H7 (cell line): ENCODE measurements at regions not wholly inside any gene's neighbourhood (a gene's known extent, or its start where the extent isn't known, plus 50 kb on each side); places are given as distances from the start of the nearest gene placed in this dataset.

Experiments used
- DNase-seq: peaks from one replicate; pipeline ENCODE4 v3.0.0; 2012
- H3K27me3 ChIP-seq: 2 replicates; pipeline ENCODE4 v1.6.0; 2011; ENCODE audit warnings: mild to moderate bottlenecking, low read length; ENCODE audit not compliant: control insufficient read depth, insufficient read depth
- H3K36me3 ChIP-seq: replicated peaks from 2 replicates; pipeline ENCODE4 v1.5.1; 2011; ENCODE audit warnings: low read length; ENCODE audit not compliant: control insufficient read depth, insufficient read depth
- H3K4me3 ChIP-seq: 2 replicates; pipeline ENCODE4 v1.5.1; 2011; ENCODE audit warnings: low read depth, mild to moderate bottlenecking, control low read depth, low read length, moderate library complexity; ENCODE audit not compliant: insufficient read depth

GRCh38 chr2:16315458-16315835, 350.2 kb downstream of the CYRIA start:
- no peak for DNase-seq
- H3K36me3 ChIP-seq: no peaks in the 10 kb centered on the region

DNA sequence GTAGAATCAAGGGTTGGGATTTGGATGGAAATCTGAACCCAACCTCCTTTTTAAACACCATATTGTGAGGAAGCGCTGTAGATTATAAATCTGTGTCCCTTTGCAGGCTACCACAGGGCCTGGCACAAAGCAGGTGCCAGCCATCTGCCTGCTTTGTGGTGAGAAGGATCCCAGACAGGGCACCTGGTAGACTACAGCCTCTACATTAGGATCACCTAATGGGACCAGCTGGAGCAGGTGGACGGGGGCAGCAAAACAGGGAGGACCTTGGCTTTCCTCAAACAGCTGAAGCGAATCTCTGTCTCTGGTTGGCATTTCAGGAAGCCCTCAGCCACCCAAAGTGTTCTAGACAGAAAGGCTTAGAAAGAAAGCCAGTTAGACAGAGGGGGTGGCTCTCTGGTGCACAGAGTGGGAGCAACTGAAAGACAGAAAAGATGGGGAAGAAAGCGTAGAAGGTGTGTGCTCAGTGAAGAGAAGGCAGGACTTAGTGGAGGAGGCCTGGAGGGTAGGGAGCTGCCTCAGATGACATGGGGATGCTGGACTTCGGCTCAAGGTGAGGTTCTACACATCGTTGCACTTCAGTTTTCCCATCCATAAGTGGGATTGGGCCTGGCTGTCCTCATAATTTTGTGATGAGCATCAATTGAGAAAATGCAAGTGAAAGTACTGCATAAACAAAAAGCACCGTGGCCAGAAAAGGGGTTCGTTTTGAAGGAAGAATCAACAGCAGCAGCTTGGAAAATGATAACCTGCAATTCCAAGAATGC, 350.8 kb downstream of the CYRIA start:
- no peaks in the 10 kb centered on the region for H3K27me3 ChIP-seq
- no peak overlapping the region for H3K4me3 ChIP-seq
- DNase-seq: no peak
- no peaks in the 10 kb centered on the region for H3K36me3 ChIP-seq

More at GRCh38 chr2:16315458-16315835, 350.2 kb downstream of the CYRIA start:
- Histone ChIP-seq H3K4me3 (no peak overlapping the region), H3K27me3 (no peaks in the 10 kb centered on the region)

- no peak overlapping the region for H3K4me3 ChIP-seq
- H3K36me3 ChIP-seq: no peaks in the 10 kb centered on the region
- DNase-seq: no peak
- H3K27me3 ChIP-seq: no peaks in the 10 kb centered on the region
These were observed 351.6 kb downstream of the CYRIA start for GRCh38 chr2:16314001-16314400.

- no peak for DNase-seq
- H3K4me3 ChIP-seq: no peak overlapping the region
These were observed 352.2 kb downstream of the CYRIA start for GRCh38 chr2:16313235-16313975.

GRCh38 chr2:16312771-16313170, 352.9 kb downstream of the CYRIA start:
- H3K4me3 ChIP-seq: no peak overlapping the region
- no peak for DNase-seq
- H3K27me3 ChIP-seq: no peaks in the 10 kb centered on the region
- no peaks in the 10 kb centered on the region for H3K36me3 ChIP-seq

More at GRCh38 chr2:16313235-16313975, 352.2 kb downstream of the CYRIA start:
- H3K27me3 ChIP-seq: no peaks in the 10 kb centered on the region
- no peaks in the 10 kb centered on the region for H3K36me3 ChIP-seq

GRCh38 chr2:16311521-16312440, 353.9 kb downstream of the CYRIA start:
- H3K36me3 ChIP-seq: no peaks in the 10 kb centered on the region
- no peaks in the 10 kb centered on the region for H3K27me3 ChIP-seq
- DNase-seq: no peak
- no peak overlapping the region for H3K4me3 ChIP-seq

GRCh38 chr2:16308816-16309215, 356.8 kb downstream of the CYRIA start:
- Histone ChIP-seq H3K4me3 (no peak overlapping the region), H3K27me3 (no peaks in the 10 kb centered on the region), H3K36me3 (no peaks in the 10 kb centered on the region)
- DNase-seq: no peak

DNA sequence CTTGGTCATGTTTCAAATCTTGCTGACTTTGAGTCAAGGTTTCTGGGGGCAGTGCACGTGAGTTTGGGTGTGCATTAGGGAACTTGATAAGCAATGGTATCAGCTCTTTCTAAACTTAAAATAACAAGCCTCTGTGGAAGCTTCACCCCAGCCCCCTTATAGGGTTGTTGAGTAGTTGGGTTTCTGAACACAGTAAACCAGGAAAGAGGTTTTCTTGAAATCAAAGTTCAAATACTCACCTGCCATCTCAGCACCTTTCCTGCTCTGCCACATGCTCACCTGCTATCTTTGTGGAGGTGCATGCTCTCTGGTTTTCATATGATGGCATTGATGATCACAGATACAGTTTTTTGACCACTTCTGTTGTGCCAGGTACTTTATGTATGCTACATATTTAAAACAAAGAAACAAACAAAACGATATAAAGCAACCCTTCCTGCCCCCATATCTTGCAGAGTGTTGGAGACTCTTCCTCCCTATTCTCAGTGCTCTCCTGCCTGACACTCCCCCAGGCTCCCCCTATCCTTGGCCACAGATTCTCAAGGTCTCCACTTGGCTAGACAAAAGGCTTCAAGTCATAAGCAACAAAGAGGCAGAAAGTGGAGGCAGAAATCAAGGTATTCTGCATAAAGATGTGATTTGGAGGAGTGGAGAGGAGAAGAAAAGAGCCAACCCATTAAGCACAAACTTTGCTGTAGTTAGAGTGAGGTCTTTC, 360.6 kb downstream of the CYRIA start:
- H3K27me3 ChIP-seq: no peaks in the 10 kb centered on the region
- no peaks in the 10 kb centered on the region for H3K36me3 ChIP-seq
- no peak for DNase-seq
- no peak overlapping the region for H3K4me3 ChIP-seq

- H3K36me3 ChIP-seq: no peaks in the 10 kb centered on the region
- H3K4me3 ChIP-seq: no peak overlapping the region
- no peaks in the 10 kb centered on the region for H3K27me3 ChIP-seq
- DNase-seq: peak; percentile 37
These were observed 361.9 kb downstream of the CYRIA start for GRCh38 chr2:16303761-16304160.

DNA sequence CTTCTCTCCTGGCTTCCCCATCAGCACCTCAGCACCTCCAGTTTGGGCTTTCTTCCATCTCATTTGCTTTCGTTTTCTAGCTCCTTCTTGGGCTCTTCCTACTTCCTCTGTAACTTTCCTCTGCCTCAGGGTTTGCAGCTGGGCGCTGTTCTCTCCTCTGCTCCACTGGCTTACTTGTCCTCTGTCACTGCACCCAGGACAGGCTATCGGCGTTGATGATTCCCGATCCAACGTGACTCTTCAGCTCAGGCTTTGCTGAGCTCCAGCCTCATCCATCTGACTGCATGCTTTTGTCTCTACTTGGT, 362.4 kb downstream of the CYRIA start:
- Histone ChIP-seq H3K36me3 (no peaks in the 10 kb centered on the region), H3K4me3 (no peak overlapping the region), H3K27me3 (no peaks in the 10 kb centered on the region)
- no peak for DNase-seq

DNA sequence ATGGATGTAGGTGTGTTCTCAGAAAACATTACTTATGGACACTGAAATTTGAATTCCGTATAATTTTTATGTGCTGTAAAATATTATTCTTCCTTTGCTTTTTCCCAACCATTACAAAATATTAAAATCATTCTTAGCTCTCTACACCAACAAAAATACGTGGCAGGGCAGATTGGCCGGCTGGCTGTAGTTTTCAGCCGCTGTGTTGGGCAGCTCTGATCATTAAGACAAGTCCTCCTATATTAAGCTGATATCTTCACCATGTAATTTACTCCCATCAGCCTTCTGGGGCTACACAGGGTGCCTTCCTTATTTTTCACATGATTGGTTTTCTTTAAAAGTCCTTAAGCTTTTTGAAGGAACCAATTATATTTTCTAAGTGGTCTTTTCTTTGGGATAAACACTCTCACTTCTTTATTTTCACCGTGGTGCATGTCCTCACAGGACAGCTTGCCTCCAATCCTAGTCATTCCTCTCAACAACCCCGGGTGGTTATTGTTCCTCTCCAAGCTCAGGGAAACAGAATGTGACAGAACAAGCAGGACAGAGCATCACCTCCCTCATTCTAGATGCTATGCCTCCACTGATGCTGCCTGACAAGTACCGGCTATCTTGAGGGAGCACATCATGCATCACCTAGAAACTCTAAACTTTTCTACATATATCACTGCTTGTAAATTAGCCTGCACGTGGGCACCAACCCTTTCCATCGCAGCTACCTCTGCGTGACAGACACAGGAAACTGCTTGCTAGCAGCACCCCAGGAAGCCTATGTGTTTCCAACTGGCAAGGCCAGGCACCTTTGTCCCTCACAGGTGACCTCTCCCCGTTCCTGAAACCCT, 362.3 kb downstream of the MYCN start:
- no peaks in the 10 kb centered on the region for H3K36me3 ChIP-seq
- H3K27me3 ChIP-seq: no peaks in the 10 kb centered on the region
- DNase-seq: no peak
- no peak overlapping the region for H3K4me3 ChIP-seq

- no peak for DNase-seq
- Histone ChIP-seq H3K4me3 (no peak overlapping the region), H3K27me3 (no peaks in the 10 kb centered on the region), H3K36me3 (no peaks in the 10 kb centered on the region)
These were observed 361.6 kb downstream of the MYCN start for GRCh38 chr2:16301961-16302360.

GRCh38 chr2:16298866-16299265, 358.5 kb downstream of the MYCN start:
- DNase-seq: no peak
- Histone ChIP-seq H3K27me3 (no peaks in the 10 kb centered on the region), H3K36me3 (no peaks in the 10 kb centered on the region), H3K4me3 (no peak overlapping the region)
